ENCODE measurements at regions not wholly inside any gene's neighbourhood (a gene's known extent, or its start where the extent isn't known, plus 50 kb on each side); places are given as distances from the start of the nearest gene placed in this dataset.
A peak's percentile ranks its signal among the peaks of the same experiment; 100 is the strongest.

- DNase-seq, result no peak
Measured at GRCh38 chr2:67842375-67842959, 220.3 kb downstream of the C1D start.

GRCh38 chr2:67844024-67844540, 218.7 kb downstream of the C1D start:
- DNase-seq, result no peak

- no peak for DNase-seq
Measured at GRCh38 chr2:67845621-67846369, 217.0 kb downstream of the C1D start.

GRCh38 chr2:67846370-67847070, 216.3 kb downstream of the C1D start:
- DNase-seq, result peak; percentile 94

GRCh38 chr2:67848551-67849285, 214.1 kb downstream of the C1D start:
- no peak for DNase-seq

- DNase-seq, result no peak
Measured at GRCh38 chr2:67851016-67851415, 211.8 kb downstream of the C1D start.

GRCh38 chr2:67851956-67852824, 210.6 kb downstream of the C1D start:
- no peak for DNase-seq

- no peak for DNase-seq
Measured at GRCh38 chr2:67854103-67854743, 208.6 kb downstream of the C1D start.

GRCh38 chr2:67854798-67855197, 208.0 kb downstream of the C1D start:
- DNase-seq, result no peak

GRCh38 chr2:67856866-67857265, 205.9 kb downstream of the C1D start:
- no peak for DNase-seq

GRCh38 chr2:67857836-67858235, 205.0 kb downstream of the C1D start:
- no peak for DNase-seq

- DNase-seq, result no peak
Measured at GRCh38 chr2:67858886-67859285, 203.9 kb downstream of the C1D start.

GRCh38 chr2:67865917-67866316, 196.9 kb downstream of the C1D start:
- DNase-seq, result no peak

- no peak for DNase-seq
Measured at GRCh38 chr2:67867735-67868134, 195.1 kb downstream of the C1D start.

GRCh38 chr2:67871686-67872412, 191.0 kb downstream of the C1D start:
- no peak for DNase-seq

GRCh38 chr2:67872481-67872880, 190.3 kb downstream of the C1D start:
- no peak for DNase-seq

- no peak for DNase-seq
Measured at GRCh38 chr2:67873916-67874315, 188.9 kb downstream of the C1D start.

GRCh38 chr2:67876176-67876575, 186.6 kb downstream of the C1D start:
- DNase-seq, result no peak

- no peak for DNase-seq
Measured at GRCh38 chr2:67877301-67877700, 185.5 kb downstream of the C1D start.

GRCh38 chr2:67878743-67879142, 184.1 kb downstream of the C1D start:
- no peak for DNase-seq
